ENCODE measurements at regions not wholly inside any gene's neighbourhood (a gene's known extent, or its start where the extent isn't known, plus 50 kb on each side); places are given as distances from the start of the nearest gene placed in this dataset.
A peak's percentile ranks its signal among the peaks of the same experiment; 100 is the strongest.

DNA sequence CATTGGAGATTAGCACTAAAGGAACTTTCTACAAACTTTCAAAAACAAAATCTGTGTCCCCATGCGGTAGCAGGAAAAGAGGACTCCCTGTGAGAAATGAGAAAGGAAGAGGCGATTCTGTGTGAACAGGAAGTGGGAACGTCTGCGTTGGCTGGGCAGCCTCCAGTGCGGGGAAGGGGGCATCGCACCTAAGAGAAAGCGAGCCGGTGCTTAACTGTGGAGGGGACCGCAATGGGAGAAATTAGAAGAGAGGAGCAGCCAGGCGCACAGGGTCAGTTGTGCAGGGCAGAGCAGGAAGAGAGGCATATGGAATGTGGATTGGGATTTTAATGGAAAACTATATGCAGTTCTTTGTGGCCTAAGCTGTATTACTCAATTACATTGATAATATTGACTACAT is 77.4 kb upstream of the DOCK9 start:
- no peak for ATAC-seq

DNA sequence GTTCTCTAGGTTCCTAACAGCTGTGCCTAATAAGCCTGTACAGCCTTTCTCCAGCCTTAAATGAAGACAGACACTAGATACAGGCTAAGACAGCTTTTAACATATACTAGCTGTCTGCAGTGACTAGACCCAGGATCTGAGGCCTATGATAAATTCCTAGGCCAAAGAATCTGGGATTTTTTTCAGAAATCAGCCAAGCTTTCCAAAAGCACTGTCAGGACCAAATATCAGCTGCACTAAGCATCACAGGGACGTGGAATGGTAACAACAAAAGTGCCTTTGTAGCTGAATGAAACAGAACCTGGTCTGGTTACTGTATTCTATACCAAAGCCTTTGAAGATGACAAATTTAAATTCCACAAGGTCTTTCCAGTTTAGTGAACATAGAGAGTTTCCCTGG is 77.9 kb upstream of the DOCK9 start:
- no peak for ATAC-seq

DNA sequence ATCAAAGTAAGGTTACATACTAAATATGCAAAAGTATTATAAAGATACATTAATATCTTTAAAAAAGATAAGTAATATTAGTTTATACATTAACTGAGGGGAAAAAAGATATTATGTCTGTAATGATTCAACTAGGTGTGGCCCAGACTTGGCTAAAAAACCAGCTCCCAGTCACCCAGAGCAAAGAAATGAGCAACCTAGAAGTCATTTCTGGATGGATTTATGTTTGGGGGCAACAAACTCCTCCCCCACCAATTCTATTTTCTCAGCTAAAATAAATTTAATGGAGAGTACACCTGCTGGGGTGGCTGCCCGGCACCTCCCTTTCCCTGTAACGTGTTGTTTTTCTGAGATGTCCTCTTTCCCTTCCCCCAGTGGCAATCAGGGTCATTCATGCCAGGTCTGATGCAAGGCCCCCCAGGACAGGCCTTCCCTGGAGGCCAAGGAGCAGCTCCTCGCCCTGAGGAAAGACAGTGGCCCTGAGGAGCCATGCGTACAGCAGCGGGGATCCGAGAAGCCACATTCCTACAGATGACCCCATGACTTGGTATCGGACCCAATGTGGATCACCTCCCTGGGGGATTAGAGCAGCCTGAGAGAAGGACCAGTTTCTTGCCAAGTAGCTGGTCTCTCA is 78.6 kb upstream of the DOCK9 start:
- ATAC-seq, result peak; percentile 34

DNA sequence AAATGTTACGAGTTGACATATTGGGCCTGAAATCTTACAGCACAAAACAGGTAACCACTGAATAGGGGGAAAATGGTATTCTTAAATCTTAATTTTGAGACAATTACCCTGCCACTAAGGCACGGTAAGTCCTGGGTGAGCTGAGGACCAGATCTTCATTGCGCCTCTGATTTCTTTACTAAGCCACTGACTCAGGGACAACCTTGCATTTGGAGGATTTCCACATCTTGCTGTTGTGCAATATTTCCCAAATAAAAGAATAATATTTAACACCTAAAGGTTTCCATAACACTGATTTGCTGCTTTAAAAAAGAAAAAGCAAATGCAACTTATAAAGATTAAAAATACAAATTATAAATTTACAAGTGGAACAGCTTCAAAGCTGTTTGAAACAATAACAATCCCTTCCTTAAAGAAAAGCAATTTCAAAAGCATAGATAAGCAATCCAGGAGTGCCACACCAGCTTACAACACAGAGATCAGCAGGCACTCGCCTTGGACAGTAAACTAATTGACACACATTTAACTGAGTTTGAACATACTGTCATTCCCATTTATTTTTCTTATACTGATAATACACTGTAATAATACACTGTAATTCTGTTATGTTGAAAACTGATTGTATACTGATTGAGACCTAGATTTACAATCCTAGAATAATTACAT is 79.6 kb upstream of the DOCK9 start:
- peak; percentile 62 for ATAC-seq

DNA sequence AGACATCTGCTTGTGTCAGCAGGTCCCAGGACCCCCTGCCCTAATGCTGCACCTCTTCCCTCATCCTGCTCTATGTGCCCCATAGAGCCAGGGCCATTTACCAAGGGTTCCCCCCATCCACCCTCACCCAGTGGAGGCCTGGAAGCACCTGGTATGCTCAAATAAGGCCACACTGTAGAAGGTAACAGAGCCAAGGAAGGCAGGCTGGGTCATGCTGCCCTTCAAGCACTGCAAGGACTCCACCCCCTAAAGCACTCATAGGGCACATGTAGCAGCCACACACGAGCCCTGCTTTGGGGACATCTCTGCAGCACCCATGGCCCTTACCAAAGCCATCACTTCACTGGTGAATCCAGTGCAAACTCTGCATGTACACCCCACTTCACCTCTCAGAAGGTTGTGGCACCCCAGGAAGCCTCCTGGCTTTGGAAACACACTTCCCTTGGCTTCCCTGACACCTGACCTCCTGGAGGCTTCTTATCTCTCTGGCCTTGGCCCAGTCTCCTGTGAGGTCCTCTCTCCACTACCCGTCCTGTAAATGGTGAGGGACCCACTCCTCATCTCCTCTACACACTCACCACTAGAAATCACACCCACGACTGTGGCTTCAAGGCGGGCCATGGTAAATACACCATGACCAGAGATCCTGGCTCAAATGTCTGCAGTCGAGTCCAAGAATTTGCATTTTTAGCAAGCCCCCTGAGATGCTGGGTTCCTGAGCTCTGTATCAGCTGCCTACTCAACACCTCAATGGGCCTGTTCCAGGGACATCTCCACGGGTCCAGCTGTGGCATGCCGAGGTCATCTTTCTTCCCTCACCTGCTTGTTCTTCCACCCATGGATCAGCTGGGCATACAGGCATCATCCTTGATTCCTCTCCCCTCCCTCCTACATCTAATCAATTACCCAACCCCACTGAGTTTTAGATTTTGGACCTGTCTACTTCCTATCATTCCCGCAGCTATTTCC is 80.9 kb upstream of the DOCK9 start:
- peak; percentile 72 for ATAC-seq

DNA sequence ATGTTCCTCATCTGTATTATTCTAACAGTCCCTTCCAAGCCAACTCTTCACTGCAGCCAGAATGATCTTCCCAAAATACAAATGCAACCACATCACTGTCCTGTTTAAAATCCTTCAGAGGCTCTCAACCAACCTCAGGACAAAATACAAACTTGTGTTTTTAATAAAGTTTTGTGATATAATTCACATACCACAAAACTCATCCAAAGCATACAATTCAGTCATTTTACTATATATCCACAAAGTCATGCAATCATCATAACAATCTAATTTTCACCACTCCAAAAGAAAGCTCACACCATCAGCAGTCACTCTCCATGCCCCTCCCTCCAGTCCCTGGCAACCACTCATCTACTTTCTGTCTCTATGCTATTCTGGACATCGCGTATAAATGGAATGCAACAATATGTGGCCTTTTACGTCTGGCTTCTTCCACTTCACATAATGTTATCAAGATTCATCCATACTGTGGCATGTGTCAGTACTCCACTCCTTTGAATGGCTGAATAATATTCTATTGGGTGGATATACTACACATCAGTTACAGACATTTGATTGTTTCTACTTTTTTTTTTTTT is 81.7 kb upstream of the DOCK9 start:
- no peak for ATAC-seq

DNA sequence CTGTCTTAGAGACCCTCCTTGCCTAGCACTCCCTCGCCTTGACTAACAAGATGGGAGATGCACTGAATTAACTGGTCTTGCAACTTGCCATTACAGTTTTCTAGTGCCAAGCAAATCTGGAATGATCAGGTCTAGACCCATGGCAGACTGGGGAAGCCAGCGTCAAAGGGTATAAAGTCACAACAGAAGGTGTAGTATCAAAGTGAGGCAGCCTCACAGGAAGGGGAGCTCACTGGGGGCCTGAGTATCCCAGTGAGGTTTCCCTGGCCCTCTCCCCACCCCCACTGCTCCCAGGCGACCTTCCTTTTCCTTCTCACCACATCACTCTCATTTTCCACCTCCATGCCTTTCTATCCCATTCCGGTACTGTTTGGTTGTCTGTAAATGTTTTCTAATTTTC is 83.5 kb upstream of the DOCK9 start:
- no peak for ATAC-seq

DNA sequence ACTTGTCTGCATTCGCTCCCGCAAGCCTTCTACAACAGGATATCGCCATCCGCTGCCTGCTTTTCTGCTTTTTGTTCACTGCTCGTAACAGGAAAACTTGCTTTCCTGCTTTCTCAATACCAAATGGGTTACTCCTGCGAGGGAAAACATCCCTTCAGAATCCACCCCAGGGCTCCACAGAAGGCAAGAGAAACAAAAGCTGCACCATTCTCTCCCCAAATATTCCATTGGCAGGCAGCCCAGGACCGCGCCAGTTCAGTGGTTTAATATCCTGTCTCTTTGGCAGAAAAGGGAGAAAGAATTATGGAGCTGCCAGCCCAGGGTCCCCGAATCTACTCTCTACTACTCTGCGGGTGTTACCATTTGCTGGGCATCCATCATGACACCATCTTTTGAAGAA is 84.7 kb upstream of the DOCK9 start:
- ATAC-seq, result peak; percentile 3

DNA sequence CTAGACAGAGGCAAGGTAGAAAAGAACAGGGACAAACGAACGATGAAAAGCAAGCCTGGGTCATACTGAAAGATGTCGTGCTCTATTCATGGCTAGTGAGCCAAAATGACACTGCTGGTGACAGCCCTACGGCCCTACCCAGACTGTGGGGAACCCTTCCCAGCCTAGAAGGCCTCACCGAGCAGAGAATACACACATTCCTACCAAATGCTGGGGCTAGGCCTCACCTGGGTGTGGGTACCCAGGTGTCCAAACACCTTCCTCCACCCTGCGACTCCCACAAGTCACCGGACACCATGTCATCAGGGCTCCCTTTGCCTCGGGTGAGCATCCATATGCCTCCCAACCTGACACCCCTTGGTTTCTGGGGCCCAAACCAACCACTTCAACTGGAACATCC is 85.3 kb upstream of the DOCK9 start:
- ATAC-seq, result no peak

DNA sequence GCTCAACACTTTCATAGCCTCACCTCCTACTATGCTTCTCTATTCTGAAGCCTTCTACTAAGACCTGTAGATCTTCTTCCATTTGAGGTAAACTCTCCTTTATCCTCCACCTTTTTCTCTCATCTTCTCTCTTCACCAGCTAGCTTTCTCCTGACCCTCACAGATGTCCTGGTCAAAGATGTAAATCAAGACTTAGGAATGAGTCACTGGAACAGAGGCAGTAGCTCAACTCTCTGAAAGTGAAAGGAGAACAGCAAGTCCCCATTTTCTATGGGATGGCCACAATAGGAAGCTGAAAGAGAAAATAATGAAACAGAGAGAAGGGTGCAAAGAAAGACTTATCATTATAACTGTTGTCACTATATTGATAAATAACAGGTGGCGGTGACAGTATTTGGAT is 86.1 kb upstream of the DOCK9 start:
- no peak for ATAC-seq

DNA sequence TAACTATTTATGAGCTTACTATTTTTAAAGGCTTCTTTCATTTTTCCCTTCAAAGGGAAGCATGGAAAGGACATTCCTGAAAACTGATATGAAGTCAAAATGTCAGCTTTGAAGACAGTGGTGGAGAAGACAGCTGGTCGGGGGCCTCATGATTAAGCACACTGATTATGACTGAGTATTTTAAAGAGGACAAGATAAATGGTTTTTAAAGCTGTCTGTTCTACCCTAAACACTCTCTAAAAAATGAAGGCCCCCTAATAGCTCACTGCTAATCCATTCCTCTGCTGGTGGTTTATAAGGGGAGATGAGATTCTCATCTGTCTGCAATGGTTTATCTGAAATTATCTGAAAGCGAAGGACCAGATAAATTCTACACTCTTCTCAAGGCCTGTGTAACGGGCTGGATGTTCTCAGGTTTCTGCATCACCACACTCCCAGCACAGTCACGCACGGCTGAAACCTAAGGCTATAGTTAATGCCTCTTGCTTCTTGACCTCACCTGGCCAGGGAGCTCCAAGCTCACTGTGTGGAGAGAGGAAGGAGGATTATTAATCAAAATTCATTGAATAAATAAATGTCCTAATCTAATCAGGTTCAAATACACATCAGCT is 86.9 kb upstream of the DOCK9 start:
- ATAC-seq, result peak; percentile 13

DNA sequence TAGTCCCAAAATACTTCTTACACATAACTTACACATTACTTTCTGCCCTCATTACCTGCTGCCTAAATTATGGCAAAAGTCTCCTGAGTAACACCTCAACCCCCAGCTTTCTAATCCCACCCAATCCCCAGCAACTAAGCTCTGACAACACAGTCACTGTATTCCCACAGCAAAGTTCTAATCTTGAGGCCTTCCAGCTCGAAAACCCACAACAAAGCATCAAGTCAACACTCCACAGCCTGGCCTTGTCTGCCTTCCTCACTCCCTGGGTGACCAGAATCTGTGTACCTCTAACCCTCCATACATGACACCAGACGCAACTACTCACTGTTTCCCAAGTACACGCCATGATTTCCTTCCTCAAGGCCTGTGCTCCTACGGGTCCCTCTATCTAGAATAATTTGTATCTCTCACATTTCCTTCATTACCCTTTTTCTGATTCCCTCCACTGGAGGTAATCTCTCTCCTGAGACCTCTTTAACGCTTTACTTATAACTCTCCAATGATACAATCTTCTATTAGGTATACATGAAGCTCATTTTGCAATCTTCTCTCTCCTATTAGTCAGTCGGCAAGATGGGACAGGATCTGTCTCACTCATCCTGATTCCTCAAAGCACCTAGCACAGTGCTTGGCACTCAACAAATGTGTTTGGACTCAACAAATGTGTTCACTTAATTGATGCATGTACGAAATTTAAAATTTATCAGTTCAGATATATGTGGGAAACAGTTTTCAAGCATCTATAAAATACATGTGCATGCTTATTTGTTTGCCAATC is 87.6 kb upstream of the DOCK9 start:
- ATAC-seq, result peak; percentile 70

DNA sequence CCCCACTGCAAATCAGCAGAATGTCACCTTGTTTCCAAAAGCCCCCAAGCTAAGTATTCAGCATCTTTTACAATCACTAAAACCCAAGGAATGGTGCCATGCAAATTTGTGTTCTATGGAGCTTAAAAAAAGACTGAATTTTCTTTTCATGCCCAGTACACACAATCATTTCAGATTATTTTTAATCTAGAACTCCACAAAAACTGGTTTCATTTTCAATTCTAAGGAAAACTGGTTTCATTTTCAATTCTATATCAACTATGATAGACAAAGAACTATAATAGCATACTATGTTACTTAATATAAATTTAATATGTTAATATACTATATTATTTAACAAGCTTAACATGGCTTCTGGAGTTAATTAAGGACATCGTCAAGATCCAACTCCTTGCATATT is 88.4 kb upstream of the DOCK9 start:
- ATAC-seq, result no peak

DNA sequence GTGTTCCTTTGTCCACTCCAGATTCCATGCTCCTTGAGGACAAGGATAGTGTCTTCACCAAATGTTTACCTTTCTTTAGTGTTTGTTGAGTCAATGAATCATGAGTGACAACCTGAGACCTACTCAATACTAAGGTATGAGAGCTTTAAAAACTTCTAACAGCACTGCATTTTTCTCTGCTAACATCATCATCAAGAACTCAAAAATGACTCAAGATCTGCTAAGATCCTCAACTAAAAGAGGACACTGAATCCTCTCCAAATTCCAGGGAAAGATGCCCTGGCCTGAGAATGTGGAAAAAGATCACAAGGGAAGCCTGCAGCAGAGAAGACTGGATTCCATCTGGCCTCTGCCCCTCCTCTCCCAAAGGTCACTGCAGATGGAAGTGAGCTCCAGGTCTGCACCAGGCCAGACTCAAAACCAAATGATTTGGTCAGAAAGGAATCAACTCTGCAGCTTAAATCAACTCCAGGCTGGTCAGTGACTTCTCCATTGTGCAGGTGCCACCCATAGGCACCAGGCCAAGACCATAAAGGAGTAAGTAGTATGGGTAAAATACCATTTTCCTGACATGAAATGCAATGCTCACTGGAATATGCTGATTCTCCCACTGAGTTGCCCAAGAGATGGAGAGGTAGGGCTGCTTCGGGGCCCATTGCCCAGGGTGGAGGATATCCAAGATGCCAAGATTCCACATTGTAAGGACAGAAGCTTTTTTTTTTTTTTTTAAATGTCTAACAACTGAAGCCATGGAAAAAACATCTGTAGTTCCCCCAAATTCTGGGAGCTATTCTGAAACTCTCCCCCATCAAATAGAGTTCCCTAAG is 89.5 kb upstream of the DOCK9 start:
- peak; percentile 73 for ATAC-seq

DNA sequence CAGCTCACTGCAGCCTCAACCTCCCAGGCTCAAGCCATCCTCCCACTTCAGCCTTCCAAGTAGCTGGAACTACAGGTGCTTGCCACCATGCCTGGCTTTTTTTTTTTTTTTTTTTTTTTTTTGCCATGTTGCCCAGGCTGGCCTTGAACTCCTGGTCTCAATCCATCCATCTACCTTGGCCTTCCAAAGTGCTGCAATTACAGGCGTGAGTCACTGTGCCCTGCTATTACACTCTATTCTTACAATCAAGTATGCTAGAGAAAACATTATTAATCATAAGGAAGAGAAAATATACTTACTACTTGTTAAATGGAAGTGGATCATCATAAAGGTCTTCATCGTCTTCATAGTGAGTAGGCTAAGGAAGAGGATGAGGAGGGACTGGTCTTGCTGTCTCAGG is 93.3 kb upstream of the DOCK9 start:
- no peak for ATAC-seq

DNA sequence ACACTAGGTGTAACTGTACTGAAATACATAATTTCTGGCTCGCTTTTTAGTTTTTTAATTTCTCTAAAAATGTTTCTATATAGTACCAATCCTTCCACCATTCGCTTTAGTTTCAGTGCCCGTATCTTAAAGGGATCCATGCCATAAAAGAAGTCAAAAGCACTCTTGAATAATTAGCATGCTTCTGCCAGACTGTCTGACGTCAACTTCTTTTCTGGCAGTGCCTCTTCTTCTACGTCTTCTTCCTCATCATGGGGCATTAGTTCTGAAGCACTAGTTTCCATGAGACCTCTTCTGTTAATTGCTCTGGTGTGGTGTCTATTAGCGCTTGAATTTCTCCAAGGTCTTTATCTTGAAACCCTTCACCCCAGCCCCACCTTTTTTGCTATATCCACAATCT is 93.8 kb upstream of the DOCK9 start:
- ATAC-seq, result no peak

DNA sequence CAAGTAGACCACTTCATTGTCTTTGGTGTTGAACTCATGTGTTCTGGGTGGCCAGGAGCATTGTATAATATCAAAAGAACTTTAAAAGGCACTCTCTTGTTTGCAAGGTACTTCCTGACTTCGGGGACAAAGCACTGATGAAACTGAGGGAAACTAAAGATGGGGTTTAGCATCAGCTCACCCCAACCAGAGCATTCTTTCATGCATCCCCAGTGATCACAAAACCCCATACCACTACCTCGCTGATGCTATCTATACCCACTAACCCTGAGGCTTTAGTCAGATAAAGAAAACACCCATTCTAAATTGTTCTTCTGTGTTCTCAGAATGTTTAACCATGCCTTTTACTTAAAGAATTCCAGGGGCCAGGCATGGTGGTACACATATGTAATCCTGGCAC is 94.5 kb upstream of the DOCK9 start:
- no peak for ATAC-seq

DNA sequence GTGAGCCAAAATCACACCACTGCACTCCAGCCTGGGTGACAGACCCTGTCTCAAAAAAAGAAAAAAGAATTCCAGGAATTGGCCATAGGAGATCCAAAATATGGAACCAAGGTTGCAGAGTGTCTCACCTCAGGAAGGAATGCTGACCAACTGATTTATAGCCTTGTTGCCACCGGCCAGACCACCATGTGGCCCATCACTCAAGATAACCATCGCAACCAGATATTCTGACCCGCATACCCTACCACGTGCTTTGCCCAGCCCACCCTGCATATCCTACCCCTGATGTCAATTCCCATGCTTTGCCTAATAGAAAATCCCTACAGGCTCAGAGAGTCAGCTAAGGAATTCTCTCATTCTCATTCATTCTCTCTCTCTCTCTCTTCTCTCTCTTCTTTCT is 95.1 kb upstream of the DOCK9 start:
- ATAC-seq, result no peak

DNA sequence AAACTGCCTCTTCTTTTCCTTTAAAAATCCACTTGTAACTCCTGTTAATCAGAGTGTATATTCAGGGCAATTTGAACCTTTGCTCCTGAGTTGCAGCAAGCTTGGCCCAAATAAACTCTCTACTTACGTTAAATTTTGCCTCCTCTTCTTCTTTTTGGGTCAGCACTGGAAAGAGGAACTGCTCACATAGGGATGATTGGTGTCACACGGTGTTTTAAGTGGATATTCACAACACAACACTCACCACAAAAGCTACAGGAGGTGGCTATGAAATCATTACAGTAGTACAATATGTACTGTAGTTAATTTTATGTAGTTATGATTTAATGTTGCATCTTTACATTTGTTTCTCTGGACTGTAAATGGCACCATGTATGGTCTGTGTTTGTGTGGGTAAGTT is 96.8 kb upstream of the DOCK9 start:
- no peak for ATAC-seq

DNA sequence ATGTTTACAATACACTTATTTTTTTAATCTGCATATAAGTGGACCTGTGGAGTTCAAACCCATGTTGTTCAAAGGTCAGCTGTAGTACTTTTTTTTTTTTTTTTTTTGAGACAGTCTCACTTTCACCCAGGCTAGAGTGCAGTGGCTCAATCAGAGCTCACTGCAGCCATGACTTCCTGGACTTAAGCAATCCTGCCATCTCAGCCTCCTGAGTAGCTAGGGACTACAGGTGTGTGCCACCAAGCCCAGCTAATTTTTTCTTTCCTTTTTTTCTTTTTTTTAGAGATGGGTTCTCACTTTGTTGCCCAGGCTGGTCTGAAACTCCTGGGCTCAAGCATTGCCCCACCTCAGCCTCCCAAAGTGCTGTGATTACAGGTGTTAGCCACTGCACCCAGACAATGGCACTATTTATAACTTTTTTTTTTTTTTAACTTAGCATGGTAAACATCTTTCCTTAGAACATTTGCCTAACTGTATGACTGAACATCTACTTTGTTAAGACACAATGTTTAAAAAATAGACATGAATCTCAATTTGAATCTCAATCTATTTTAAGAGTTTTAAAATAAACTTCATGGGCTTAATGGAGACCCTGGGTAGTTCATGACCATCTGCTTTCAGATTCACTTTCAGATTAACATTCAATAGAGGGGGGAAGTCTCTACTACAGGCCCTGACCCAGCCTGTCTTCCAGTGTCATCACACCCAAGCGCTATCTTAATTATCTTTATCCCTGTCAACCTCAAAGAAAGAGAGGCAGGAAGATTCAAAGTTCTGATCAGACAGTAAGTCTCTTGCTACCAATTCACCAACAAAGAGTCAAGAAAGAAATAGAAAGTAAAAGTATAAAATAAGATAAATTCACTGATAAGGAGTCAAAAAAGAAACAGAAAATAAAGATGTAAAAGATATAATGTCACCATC is 97.7 kb upstream of the DOCK9 start:
- no peak for ATAC-seq

Data from esophagus mucosa (tissue), 1 donor.